Stomach smooth muscle (tissue), 2 donors: ENCODE measurements at regions not wholly inside any gene's neighbourhood (a gene's known extent, or its start where the extent isn't known, plus 50 kb on each side); places are given as distances from the start of the nearest gene placed in this dataset.

Experiments
- H3K27ac ChIP-seq: one replicate; pipeline ENCODE4 v1.7.0; 2013; ENCODE audit warnings: mild to moderate bottlenecking, low read length, inconsistent platforms
- H3K27me3 ChIP-seq, 2 donors: one replicate each; pipeline ENCODE4 v1.7.0; 2013; ENCODE audit warnings: low read length in 2 of 2; ENCODE audit not compliant: insufficient read depth in 2 of 2, control insufficient read depth in 1 of 2
- H3K36me3 ChIP-seq, 2 donors: one replicate each; pipeline ENCODE4 v1.7.0; 2013; ENCODE audit warnings: low read length in 2 of 2; ENCODE audit not compliant: control insufficient read depth in 2 of 2, insufficient read depth in 2 of 2
- H3K4me1 ChIP-seq: one replicate; pipeline ENCODE4 v1.7.0; 2013; ENCODE audit warnings: low read length; ENCODE audit not compliant: control insufficient read depth, insufficient read depth
- H3K4me3 ChIP-seq, 2 donors: one replicate each; pipeline ENCODE4 v1.7.0; 2013; ENCODE audit warnings: low read length in 2 of 2
- H3K9ac ChIP-seq, 2 donors: one replicate each; pipeline ENCODE4 v1.7.0; 2013; ENCODE audit warnings: low read length in 2 of 2, mild to moderate bottlenecking in 1 of 2
- H3K9me3 ChIP-seq, 2 donors: one replicate each; pipeline ENCODE4 v1.7.0; 2013; ENCODE audit warnings: low read length in 2 of 2; ENCODE audit not compliant: control insufficient read depth in 2 of 2
- donor health status: healthy.
- donor health status: Pancreatic carcinoma.

DNA sequence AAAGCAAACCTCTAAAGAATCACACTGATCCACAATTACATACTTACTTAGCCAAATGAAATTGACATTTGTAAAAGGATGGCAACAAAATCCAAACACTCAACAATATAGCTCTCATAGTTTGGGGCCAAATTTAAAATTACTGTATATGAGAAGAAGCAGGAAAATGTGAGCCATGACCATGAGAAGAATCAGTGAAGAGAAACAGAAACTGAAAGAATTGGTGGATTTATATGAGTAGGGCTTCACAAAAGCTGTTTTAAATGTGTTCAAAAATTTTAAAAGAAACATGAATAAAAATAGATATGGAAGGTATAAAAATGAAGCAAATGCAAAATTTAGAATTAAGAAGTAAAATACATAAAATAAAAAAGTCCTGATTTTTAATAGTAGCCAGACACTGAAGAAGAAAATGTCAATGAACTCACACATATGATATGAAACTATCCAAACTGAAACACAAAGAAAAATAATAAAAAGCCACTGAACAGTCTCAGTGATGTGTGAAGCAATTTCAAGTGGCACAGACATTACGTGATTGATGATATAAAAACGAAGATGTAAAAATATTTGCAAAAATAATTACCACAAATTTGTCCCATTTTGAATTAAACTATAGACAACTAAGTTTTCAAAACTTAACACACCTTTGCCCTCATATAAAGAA, 87.9 kb upstream of the MDGA2 start:
- H3K4me1 ChIP-seq: no peaks in the 10 kb centered on the region
- no peak overlapping the region for H3K27ac ChIP-seq
- no peaks in the 10 kb centered on the region for H3K9me3 ChIP-seq
- H3K27me3 ChIP-seq: no peaks in the 10 kb centered on the region
- no peak overlapping the region for H3K9ac ChIP-seq
- no peak overlapping the region for H3K4me3 ChIP-seq
- H3K36me3 ChIP-seq: no peaks in the 10 kb centered on the region

DNA sequence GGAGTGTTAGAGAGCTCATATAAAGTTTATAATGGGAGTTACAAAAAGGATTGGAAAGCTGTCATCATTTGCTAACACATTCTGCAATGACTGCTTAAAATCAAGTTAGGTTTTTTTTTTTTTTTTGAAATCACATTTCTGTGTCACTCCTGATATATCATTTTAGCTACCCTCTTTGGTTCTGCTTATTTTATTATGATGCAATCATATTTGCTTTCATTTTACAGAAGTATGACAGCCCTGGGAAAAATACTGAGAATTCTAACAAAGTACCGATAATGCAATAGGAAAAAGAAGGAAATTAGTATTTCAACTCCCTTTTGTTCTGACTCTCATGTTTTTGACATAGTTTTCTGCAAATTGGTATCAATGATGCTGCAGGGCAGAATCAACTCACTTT, 71.6 kb upstream of the MDGA2 start:
- Histone ChIP-seq H3K36me3 (no peaks in the 10 kb centered on the region), H3K9me3 (no peaks in the 10 kb centered on the region), H3K27ac (no peak overlapping the region), H3K4me3 (no peak overlapping the region), H3K4me1 (no peaks in the 10 kb centered on the region), H3K9ac (no peak overlapping the region), H3K27me3 (no peaks in the 10 kb centered on the region)

- Histone ChIP-seq H3K27me3 (no peaks in the 10 kb centered on the region), H3K27ac (no peak overlapping the region), H3K9ac (no peak overlapping the region), H3K4me3 (no peak overlapping the region), H3K9me3 (no peaks in the 10 kb centered on the region), H3K4me1 (no peaks in the 10 kb centered on the region), H3K36me3 (no peaks in the 10 kb centered on the region)
Observed at GRCh38 chr14:47744155-47744554, 68.8 kb upstream of the MDGA2 start.

DNA sequence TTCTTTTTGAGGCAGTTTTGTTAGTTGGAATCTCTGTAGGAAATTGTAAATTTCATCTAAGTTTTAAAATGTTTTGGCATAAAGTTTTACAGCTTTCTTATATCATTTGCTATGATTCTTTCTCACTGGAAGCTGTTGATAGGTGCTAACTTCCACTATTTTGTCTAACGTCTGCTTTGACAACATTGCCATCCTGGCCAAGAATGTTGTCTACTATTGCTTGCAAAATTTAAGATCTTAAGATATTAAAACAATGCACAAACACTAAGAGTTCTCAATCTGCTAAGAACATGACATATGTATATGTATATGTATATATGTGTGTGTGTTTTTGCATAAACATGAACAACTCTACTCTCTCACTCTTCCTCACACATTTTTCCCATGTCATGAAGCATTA, 64.1 kb upstream of the MDGA2 start:
- Histone ChIP-seq H3K36me3 (no peaks in the 10 kb centered on the region), H3K27ac (no peak overlapping the region), H3K4me1 (no peaks in the 10 kb centered on the region), H3K9me3 (peaks cover 0 to 3% of the 10 kb centered on the region in 2 donors), H3K4me3 (no peak overlapping the region), H3K9ac (no peak overlapping the region), H3K27me3 (no peaks in the 10 kb centered on the region)

- Histone ChIP-seq H3K27me3 (no peaks in the 10 kb centered on the region), H3K36me3 (no peaks in the 10 kb centered on the region), H3K4me1 (no peaks in the 10 kb centered on the region), H3K4me3 (no peak overlapping the region), H3K9me3 (no peaks in the 10 kb centered on the region), H3K27ac (no peak overlapping the region), H3K9ac (no peak overlapping the region)
Observed at GRCh38 chr14:47730296-47730695, 54.9 kb upstream of the MDGA2 start.
